ENCODE measurements at regions not wholly inside any gene's neighbourhood (a gene's known extent, or its start where the extent isn't known, plus 50 kb on each side); places are given as distances from the start of the nearest gene placed in this dataset.

- TF ChIP-seq CTCF (IDR thresholded peaks at IDR 0.05) = no peak
- no peak for TF ChIP-seq POLR2A (IDR thresholded peaks at IDR 0.05)
Measured at GRCh38 chr5:82912462-82912861, 164.7 kb downstream of the TMEM167A start.
